GM18519 (cell line): ENCODE measurements at regions not wholly inside any gene's neighbourhood (a gene's known extent, or its start where the extent isn't known, plus 50 kb on each side); places are given as distances from the start of the nearest gene placed in this dataset.

Experiments
- ATAC-seq: cut with Tn5 transposase; IDR thresholded peaks from one replicate; pipeline ENCODE4 v1.9.1; 2021; ENCODE audit warnings: mild to moderate bottlenecking, moderate library complexity; ENCODE audit not compliant: unreplicated experiment, low FRiP score

GRCh38 chr4:184310881-184311709 lies 93.4 kb upstream of the ENPP6 start:
- no peak for ATAC-seq

- ATAC-seq: no peak
These were observed 92.5 kb upstream of the ENPP6 start for GRCh38 chr4:184310171-184310567.

- no peak for ATAC-seq
These were observed 91.8 kb upstream of the ENPP6 start for GRCh38 chr4:184309241-184310170.

GRCh38 chr4:184306949-184307348 lies 89.3 kb upstream of the ENPP6 start:
- ATAC-seq: no peak

GRCh38 chr4:184306470-184306869 lies 88.8 kb upstream of the ENPP6 start:
- no peak for ATAC-seq

- ATAC-seq: no peak
These were observed 83.1 kb upstream of the ENPP6 start for GRCh38 chr4:184300816-184301215.

- no peak for ATAC-seq
These were observed 80.6 kb upstream of the ENPP6 start for GRCh38 chr4:184298254-184298653.

GRCh38 chr4:184295206-184295605 lies 77.5 kb upstream of the ENPP6 start:
- ATAC-seq: no peak

GRCh38 chr4:184294606-184295133 lies 77.0 kb upstream of the ENPP6 start:
- ATAC-seq: no peak

- no peak for ATAC-seq
These were observed 75.9 kb upstream of the ENPP6 start for GRCh38 chr4:184293552-184293951.

- no peak for ATAC-seq
These were observed 75.2 kb upstream of the ENPP6 start for GRCh38 chr4:184292877-184293276.

GRCh38 chr4:184292465-184292867 lies 74.8 kb upstream of the ENPP6 start:
- ATAC-seq: no peak

- ATAC-seq: no peak
These were observed 71.5 kb upstream of the ENPP6 start for GRCh38 chr4:184289179-184289535.

- peak; percentile 48 for ATAC-seq
These were observed 70.9 kb upstream of the ENPP6 start for GRCh38 chr4:184288451-184289178.

GRCh38 chr4:184287697-184288255 lies 70.1 kb upstream of the ENPP6 start:
- no peak for ATAC-seq

GRCh38 chr4:184286358-184286757 lies 68.7 kb upstream of the ENPP6 start:
- no peak for ATAC-seq

GRCh38 chr4:184284742-184285141 lies 67.1 kb upstream of the ENPP6 start:
- ATAC-seq: no peak

GRCh38 chr4:184284336-184284690 lies 66.6 kb upstream of the ENPP6 start:
- ATAC-seq: no peak

GRCh38 chr4:184283659-184284335 lies 66.1 kb upstream of the ENPP6 start:
- no peak for ATAC-seq
